Mucosa of descending colon (tissue), 3 donors: ENCODE measurements at regions not wholly inside any gene's neighbourhood (a gene's known extent, or its start where the extent isn't known, plus 50 kb on each side); places are given as distances from the start of the nearest gene placed in this dataset.

Source experiments
- ATAC-seq: fragments of 200-7000 bp; cut with Tn5 transposase; one replicate; pipeline ENCODE4 v1.9.1; 2020; ENCODE audit warnings: mild to moderate bottlenecking, moderate library complexity
- DNase-seq, 3 donors: peaks; one replicate each; pipeline ENCODE4 v3.0.0-alpha.2; 2020
- H3K36me3 ChIP-seq: fragments of 200-600 bp; one replicate; pipeline ENCODE4 v1.8.0; 2021; ENCODE audit warnings: low read depth, mild to moderate bottlenecking
- H3K4me1 ChIP-seq: fragments of 200-600 bp; one replicate; pipeline ENCODE4 v1.8.0; 2021; ENCODE audit warnings: low read depth, mild to moderate bottlenecking
- H3K4me3 ChIP-seq: fragments of 200-600 bp; one replicate; pipeline ENCODE4 v1.8.0; 2021; ENCODE audit warnings: mild to moderate bottlenecking
- H3K9me3 ChIP-seq: fragments of 200-600 bp; one replicate; pipeline ENCODE4 v1.8.0; 2021; ENCODE audit warnings: mild to moderate bottlenecking
- CTCF ChIP-seq: fragments of 200-600 bp; IDR thresholded peaks from one replicate; pipeline ENCODE4 v1.8.0; 2022; ENCODE audit warnings: antibody characterized with exemption, mild to moderate bottlenecking
- intact Hi-C, 2 donors: fragments of 100-400 bp; cut with DNase I in 1 of 2; cut with micrococcal nuclease in 1 of 2; formaldehyde crosslinking; loops; one replicate each; pipeline versions ENCODE4 v1.11.0 to v1.11.1; 2022; cut with DNase I, micrococcal nuclease
- donor health status: DM: no; HTN: no; CAD: no; lungs with moderate emphysema.
- donor health status: DM: no; HTN: no; CAD: no.
- donor health status: DM: no; HTN: yes; CAD: no.

DNA sequence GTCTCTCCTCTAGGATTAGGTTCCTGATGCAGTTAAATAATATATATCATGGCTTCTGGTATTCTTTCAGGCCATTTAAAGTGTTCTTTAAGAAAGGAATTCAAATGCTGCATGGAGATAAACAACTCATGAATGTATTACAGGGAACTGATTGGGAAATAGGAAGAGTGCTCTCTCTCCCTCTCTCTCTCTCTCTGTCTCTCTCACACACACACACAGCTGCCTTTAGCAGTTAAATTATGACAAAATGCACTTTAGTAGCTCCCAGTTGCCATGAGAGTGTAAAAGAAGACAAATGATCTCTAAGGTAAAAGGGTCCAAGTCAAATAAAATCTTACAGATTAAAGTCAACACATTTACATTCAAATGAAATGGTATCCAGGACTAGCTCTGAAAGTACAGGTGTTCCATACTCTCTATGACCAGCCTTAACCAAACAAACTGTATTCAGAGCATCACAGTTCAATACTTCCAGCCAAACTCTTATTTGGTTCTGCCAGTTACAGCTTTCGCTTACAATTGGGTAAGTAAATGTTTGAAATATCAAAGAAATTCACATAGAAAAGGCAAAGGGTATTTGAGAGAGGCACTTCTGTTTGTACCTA lies 94.7 kb upstream of the CXXC4 start:
- no peaks in the 10 kb centered on the region for H3K36me3 ChIP-seq
- no peaks in the 10 kb centered on the region for H3K9me3 ChIP-seq
- H3K4me1 ChIP-seq = no peaks in the 10 kb centered on the region
- no peak for TF ChIP-seq CTCF
- no peak for ATAC-seq
- intact Hi-C loops = no loop called here
- no peak for DNase-seq
- no peak overlapping the region for H3K4me3 ChIP-seq

GRCh38 chr4:104591510-104591911 lies 96.8 kb upstream of the CXXC4 start:
- TF ChIP-seq CTCF = no peak
- no peaks in the 10 kb centered on the region for H3K4me1 ChIP-seq
- DNase-seq (peak in 2 of 3 donors; percentile 23 to 38), ATAC-seq (peak; percentile 69)
- intact Hi-C loops = no loop called here
- no peak overlapping the region for H3K4me3 ChIP-seq
- no peaks in the 10 kb centered on the region for H3K9me3 ChIP-seq
- H3K36me3 ChIP-seq = no peaks in the 10 kb centered on the region

DNA sequence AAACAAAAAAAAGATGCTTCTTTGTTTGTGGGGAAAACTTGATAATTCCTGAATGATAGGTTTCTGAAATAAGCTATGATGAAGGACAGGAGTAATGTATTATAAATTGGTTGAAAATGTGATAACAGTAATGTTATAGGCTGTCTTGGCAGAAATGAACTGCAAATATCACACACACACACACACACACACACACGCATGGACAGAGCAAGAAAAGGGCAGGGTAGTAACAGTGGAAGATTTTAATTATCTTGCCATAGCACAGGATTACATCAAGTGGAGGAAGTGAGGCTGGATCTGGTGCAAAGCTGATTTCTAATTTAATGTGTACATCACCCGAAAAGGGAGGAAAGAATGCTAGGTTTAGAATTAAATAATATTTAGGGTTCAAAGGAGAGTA lies 97.5 kb upstream of the CXXC4 start:
- Histone ChIP-seq H3K36me3 (no peaks in the 10 kb centered on the region), H3K4me3 (no peak overlapping the region), H3K9me3 (no peaks in the 10 kb centered on the region), H3K4me1 (no peaks in the 10 kb centered on the region)
- TF ChIP-seq CTCF = no peak
- intact Hi-C loops = no loop called here
- no peak for DNase-seq
- ATAC-seq = no peak

DNA sequence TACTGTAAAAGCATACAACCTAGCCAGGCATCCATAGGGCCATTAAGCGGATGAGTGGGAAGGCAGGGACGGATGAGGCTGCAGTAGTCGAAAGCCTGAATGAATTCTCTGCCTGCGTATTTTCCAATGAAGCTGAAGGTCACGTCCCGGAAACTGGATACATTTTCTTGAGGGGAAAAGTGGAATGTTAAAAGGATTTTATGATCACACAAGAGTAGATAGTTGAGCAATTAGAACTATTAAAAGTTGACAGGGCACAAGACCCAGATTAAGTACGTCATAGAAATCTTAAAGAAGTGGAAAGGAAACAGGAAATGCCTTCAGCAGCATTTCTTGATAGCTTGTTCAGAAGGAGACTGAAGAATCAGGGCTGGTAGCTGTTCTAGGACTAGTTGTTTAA lies 98.3 kb upstream of the CXXC4 start:
- Histone ChIP-seq H3K9me3 (no peaks in the 10 kb centered on the region), H3K36me3 (no peaks in the 10 kb centered on the region), H3K4me1 (no peaks in the 10 kb centered on the region), H3K4me3 (no peak overlapping the region)
- intact Hi-C loops = no loop called here
- DNase-seq (no peak), ATAC-seq (no peak)
- TF ChIP-seq CTCF = no peak

DNA sequence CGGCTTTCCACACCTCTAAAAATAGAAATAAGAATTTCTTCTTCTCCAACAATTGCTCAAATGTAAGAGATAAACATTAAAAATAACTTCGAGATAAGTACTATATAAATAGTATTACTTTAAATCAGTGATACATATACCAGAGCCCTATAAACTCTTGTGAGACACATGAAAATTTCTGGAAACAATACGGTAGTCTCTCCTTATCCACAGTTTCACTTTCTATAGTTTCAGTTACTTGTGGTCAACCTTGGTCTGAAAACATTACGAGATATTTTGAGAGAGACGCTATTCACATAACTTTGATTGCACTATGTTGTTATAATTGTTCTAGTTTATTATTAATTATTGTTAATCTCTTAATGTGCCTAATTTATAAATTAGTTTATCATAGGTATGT lies 101.5 kb upstream of the CXXC4 start:
- DNase-seq (no peak), ATAC-seq (no peak)
- TF ChIP-seq CTCF = no peak
- Histone ChIP-seq H3K4me1 (no peaks in the 10 kb centered on the region), H3K9me3 (no peaks in the 10 kb centered on the region), H3K36me3 (no peaks in the 10 kb centered on the region), H3K4me3 (no peak overlapping the region)
- intact Hi-C loops = no loop called here

DNA sequence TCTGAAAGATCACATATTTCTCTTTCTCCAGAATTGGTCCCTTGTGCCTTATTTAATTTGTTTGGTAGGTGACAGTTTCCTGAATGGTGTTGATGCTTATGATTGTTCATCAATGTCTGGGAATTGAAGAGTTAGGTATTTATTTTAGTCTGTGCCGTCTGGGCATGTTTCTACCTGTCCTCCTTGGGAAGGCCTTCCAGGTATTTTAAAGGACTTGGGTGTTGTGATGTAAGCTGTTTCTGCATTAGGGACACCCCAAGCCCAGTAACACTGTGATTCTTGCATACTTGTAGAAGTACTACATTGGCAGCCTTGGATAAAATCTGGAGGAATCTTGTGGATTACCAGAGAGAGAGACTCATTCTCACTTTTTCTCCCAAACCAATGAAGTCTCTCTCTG lies 120.8 kb upstream of the CXXC4 start:
- Histone ChIP-seq H3K36me3 (no peaks in the 10 kb centered on the region), H3K9me3 (no peaks in the 10 kb centered on the region), H3K4me1 (no peaks in the 10 kb centered on the region), H3K4me3 (no peak overlapping the region)
- TF ChIP-seq CTCF = no peak
- ATAC-seq (no peak), DNase-seq (no peak)
- intact Hi-C loops = no loop called here
